COLO668 (cell line): ENCODE measurements at regions not wholly inside any gene's neighbourhood (a gene's known extent, or its start where the extent isn't known, plus 50 kb on each side); places are given as distances from the start of the nearest gene placed in this dataset.
"Not testable (repeated sequence)": the region's sequence is repeated elsewhere in the genome, so short reads cannot be mapped to it uniquely, and the experiment has no call there.

Experiments used
- DNase-seq: peaks from one replicate; lab custom pipeline; 2025; ENCODE audit not compliant: unreplicated experiment; lab: John Stamatoyannopoulos, UW

DNA sequence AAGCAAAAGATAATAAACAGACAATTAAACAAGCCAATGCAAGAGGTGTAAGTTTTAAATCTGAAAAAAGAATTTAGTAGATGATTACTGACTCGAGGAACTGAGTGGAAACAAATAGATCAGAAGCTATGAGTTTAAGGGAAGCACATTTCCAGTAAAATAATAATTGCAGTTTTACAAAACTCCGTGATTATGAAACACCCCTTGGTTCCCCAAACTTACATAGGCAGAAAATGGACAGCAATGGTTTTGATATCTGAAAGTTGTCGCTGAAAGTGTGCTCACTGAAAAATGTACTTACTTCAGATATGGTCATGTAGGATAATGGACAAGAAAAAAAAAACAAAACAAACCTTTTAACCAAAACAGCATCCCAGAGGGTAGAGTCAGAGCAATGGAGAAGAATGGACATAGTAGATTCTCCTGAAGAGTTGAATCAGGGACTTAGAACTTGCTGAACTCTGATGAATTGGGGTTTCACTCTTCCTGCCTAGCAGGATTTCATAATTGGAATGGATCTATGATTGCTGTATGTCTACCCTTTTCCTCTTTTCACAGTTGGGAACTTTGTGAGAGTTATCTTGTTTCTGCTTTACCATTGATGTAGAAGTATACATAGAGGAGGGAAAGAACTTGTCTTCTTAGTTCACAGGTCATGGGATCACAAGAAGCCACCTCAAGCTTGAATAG is 305.6 kb upstream of the ZEB2 start:
- DNase-seq: no peak

GRCh38 chr2:144824306-144825080 is 304.6 kb upstream of the ZEB2 start:
- no peak for DNase-seq

GRCh38 chr2:144822966-144823365 is 303.0 kb upstream of the ZEB2 start:
- DNase-seq: no peak

DNA sequence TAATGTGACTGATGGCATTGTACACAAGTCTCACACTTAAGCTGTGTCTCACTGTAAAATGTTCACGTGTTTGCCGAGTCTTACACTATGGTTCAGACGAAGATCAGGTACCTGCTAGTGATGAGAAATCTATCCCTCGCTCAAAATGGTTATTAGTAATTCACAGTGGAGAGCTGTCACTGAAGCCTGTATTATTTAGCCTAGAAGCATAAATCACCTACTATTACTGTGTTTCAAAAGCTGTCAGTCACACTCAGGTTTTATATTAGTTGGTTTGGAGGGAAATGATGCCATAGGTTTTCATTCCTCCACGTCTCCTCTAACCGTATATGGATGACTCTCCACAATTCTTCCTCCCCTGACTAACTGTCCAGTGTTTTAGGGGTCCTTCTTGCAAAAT is 292.4 kb upstream of the ZEB2 start:
- no peak for DNase-seq

- DNase-seq: no peak
Observed at GRCh38 chr2:144801766-144802165, 281.8 kb upstream of the ZEB2 start.

DNA sequence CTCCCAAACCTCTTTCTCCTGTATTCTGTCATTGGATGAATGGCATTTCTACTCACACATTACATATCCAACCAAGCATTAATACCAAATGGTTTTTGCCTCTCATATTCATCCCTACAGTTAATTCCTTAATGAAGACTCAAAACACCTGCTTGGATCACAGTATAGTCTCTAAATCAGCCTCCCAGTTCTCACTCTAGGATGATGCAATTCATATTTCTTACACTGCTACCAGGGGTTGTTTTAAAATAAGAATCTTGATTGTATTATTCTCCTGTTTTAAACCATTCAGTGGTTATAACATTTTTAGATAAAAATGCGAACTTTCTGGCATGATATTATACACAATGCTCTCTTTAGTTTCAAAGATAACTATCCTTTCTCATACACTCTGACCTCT is 281.4 kb upstream of the ZEB2 start:
- no peak for DNase-seq

DNA sequence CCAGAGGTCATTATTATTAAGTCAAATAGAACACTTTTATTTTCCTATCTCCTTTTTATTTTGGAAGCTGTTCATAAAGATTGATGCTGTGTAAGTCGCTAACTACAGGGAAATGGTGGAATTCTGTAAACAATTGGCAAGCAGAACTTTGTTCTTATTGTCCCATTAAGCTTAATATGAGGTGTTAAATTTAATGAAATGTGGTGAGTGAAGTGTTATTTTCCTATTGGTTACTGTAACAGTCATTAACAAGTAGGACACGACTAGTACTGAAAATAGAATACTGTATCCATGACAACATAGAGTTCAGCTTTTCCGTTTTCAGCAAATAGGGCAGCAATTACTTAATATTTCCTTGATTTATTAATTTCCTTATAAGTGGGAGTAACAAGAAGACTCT is 279.1 kb upstream of the ZEB2 start:
- no peak for DNase-seq

GRCh38 chr2:144798034-144798433 is 278.1 kb upstream of the ZEB2 start:
- DNase-seq: no peak

- no peak for DNase-seq
Observed at GRCh38 chr2:144796936-144797335, 277.0 kb upstream of the ZEB2 start.

DNA sequence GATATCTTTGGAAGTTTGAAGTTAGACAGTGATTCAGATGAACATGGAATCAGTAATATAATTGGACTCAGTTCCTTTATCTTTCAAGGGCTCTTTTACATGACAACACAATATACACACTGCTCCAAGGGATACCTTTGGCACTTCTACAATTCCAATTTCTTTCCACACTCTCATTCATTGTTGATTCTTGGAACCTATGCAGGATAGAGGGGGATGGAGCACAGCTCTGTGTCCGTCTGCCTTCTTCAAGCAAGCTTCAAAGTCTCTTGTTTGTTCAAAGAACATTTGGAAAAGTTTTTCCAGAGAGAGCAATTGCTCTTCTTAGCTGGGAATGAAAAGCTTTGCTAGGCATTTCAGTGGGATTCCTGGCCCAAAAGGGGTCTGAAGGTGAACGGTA is 276.2 kb upstream of the ZEB2 start:
- DNase-seq: no peak

GRCh38 chr2:144785253-144785652 is 265.3 kb upstream of the ZEB2 start:
- no peak for DNase-seq

GRCh38 chr2:144780983-144781382 is 261.1 kb upstream of the ZEB2 start:
- DNase-seq: no peak

DNA sequence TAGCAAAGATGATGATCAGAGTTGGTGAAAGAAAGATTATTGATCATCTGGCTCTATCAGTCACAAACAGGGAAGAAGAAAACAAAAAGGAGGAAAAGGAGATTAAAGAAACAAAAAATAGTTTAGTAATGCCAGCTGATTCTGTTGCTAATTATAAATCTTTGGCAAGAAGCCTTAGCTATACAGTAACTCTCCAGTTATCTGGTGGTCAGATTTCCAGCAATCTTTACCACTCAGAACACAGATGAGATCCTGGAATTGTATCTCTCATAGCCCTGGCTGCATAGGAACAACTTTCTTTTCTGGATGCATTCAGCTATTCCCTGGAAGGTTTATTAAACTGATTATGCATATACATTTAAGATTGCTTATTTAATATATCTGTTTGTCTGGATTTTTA is 256.8 kb upstream of the ZEB2 start:
- DNase-seq: no peak

- no peak for DNase-seq
Observed at GRCh38 chr2:144774809-144775208, 254.9 kb upstream of the ZEB2 start.

DNA sequence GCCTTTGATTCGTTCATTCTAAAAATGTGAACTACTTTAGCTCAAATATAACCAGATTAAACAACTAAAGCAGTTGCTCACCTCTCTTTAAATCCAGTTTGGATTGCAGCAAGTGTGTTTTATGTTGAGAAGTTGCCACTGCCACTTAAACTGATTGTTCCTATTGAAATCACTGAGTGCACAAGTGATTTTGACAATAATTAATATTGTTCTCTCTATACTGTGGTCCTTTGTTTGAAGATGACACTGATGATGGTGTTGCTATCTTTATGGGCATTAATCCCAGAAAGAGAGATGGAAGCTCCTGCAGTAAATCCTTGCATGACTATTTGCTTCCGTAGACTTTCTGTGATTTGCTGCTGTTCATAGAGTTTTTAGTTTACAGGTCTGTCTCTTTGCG is 251.4 kb upstream of the ZEB2 start:
- no peak for DNase-seq

DNA sequence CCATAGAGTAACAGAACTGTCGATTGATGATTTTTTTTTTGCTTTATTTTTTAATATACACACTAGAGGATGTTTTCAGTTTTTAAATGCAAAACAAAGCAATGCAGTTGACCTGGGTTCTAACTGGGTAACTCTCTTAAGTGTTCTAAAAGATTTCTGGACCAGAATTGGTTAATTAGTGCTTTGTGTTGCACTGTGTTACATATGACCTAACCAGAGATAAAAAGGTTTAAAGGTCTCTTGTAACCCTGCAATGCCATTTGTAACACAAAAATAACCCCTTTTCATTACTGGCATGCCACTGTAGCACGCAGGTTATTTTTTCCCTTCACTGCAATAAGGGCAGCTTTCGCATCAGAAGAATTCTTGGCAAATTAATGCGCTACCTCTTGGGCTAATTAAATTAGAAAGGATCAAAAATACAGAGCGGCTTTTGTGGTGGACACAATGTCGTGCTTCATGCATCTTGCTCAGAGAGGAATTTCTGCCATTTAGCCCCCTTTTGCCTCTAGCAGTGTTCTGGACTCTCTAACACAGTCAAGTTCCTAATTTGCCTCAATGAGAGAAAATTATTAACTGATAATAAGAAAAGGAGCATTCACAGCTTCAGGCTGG is 250.8 kb upstream of the ZEB2 start:
- no peak for DNase-seq

GRCh38 chr2:144760939-144761338 is 241.0 kb upstream of the ZEB2 start:
- not testable (repeated sequence) for DNase-seq

GRCh38 chr2:144759746-144760145 is 239.8 kb upstream of the ZEB2 start:
- no peak for DNase-seq

GRCh38 chr2:144758196-144758595 is 238.3 kb upstream of the ZEB2 start:
- DNase-seq: not testable (repeated sequence)

DNA sequence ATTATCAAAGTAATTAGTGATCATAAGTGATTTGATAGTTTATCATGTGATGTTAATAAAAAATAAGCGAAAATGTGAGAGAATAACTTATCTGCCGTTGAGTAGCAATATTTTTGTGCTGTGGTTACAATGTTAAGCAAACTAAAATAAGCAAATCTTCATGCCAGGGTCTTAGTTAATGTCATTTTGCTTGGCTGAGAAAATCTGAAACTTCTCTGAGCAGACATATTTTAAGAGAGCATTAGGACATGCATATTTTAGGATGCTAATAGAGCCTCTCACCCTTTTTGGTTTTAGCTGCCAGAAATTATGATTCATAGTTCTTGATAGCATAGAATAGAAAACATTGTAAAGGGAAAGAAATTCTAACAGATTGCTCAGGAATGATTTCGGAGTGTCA is 233.5 kb upstream of the ZEB2 start:
- DNase-seq: no peak

- no peak for DNase-seq
Observed at GRCh38 chr2:144751142-144751905, 231.4 kb upstream of the ZEB2 start.

DNA sequence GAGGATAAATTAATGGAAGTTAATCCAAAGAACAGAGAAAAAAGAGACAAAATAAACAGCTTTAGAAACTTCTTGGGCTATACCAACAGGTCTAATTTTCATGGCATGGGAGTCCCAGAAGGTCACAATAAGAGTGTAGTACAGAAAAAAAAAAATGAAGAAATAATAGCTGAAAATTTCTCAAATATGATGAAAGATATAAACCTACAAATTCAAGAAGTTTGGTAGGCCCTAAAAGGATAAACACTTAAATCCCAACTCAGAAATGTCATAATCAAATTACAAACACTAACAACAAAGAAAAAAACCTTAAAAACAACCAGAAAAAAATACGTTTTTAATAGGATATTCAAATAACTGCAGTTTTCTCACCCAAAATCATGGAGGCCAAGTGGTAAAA is 229.3 kb upstream of the ZEB2 start:
- no peak for DNase-seq
